ENCODE measurements at regions not wholly inside any gene's neighbourhood (a gene's known extent, or its start where the extent isn't known, plus 50 kb on each side); places are given as distances from the start of the nearest gene placed in this dataset.

GRCh38 chr4:31094474-31094873 lies 374.3 kb downstream of the PCDH7 start:
- ATAC-seq (replicated peaks; ENCODE audit: extremely low read depth, poor library complexity, severe bottlenecking) (no peak), DNase-seq (ENCODE audit: low spot score in 2 of 2) (no peak)
- H3K27ac Mint-ChIP-seq (ENCODE audit: low read depth), result no peak overlapping the region
- H3K4me1 Mint-ChIP-seq, result no peaks in the 10 kb centered on the region
- H3K36me3 Mint-ChIP-seq (ENCODE audit: insufficient read depth), result peaks cover 3% of the 10 kb centered on the region
- peaks cover 13% of the 10 kb centered on the region for H3K9me3 Mint-ChIP-seq
- no peak overlapping the region for H3K4me3 Mint-ChIP-seq
- no peaks in the 10 kb centered on the region for H3K27me3 Mint-ChIP-seq

GRCh38 chr4:31097999-31098398 lies 377.8 kb downstream of the PCDH7 start:
- Mint-ChIP-seq H3K27me3 (no peaks in the 10 kb centered on the region), H3K27ac (ENCODE audit: low read depth) (no peak overlapping the region), H3K4me3 (no peak overlapping the region), H3K36me3 (ENCODE audit: insufficient read depth) (peaks cover 4% of the 10 kb centered on the region), H3K9me3 (peaks cover 15% of the 10 kb centered on the region), H3K4me1 (no peaks in the 10 kb centered on the region)
- DNase-seq (ENCODE audit: low spot score in 2 of 2) (no peak), ATAC-seq (replicated peaks; ENCODE audit: extremely low read depth, poor library complexity, severe bottlenecking) (no peak)

GRCh38 chr4:31100536-31100935 lies 380.4 kb downstream of the PCDH7 start:
- Mint-ChIP-seq H3K4me1 (no peaks in the 10 kb centered on the region), H3K9me3 (peaks cover 24% of the 10 kb centered on the region), H3K27ac (ENCODE audit: low read depth) (no peak overlapping the region), H3K27me3 (no peaks in the 10 kb centered on the region), H3K36me3 (ENCODE audit: insufficient read depth) (peaks cover 4% of the 10 kb centered on the region), H3K4me3 (no peak overlapping the region)
- ATAC-seq (replicated peaks; ENCODE audit: extremely low read depth, poor library complexity, severe bottlenecking) (no peak), DNase-seq (ENCODE audit: low spot score in 2 of 2) (no peak)

- Mint-ChIP-seq H3K9me3 (peaks cover 17% of the 10 kb centered on the region), H3K4me3 (no peak overlapping the region), H3K27me3 (no peaks in the 10 kb centered on the region), H3K27ac (ENCODE audit: low read depth) (no peak overlapping the region), H3K36me3 (ENCODE audit: insufficient read depth) (peaks cover 2% of the 10 kb centered on the region), H3K4me1 (no peaks in the 10 kb centered on the region)
- ATAC-seq (replicated peaks; ENCODE audit: extremely low read depth, poor library complexity, severe bottlenecking), result no peak
- DNase-seq (ENCODE audit: low spot score in 2 of 2), result no peak
Observed at GRCh38 chr4:31104043-31104442, 383.9 kb downstream of the PCDH7 start.

- ATAC-seq (replicated peaks; ENCODE audit: extremely low read depth, poor library complexity, severe bottlenecking) (no peak), DNase-seq (ENCODE audit: low spot score in 2 of 2) (no peak)
- H3K4me3 Mint-ChIP-seq, result no peak overlapping the region
- peaks cover 15% of the 10 kb centered on the region for H3K9me3 Mint-ChIP-seq
- no peaks in the 10 kb centered on the region for H3K4me1 Mint-ChIP-seq
- H3K27me3 Mint-ChIP-seq, result no peaks in the 10 kb centered on the region
- no peaks in the 10 kb centered on the region for H3K36me3 Mint-ChIP-seq (ENCODE audit: insufficient read depth)
- H3K27ac Mint-ChIP-seq (ENCODE audit: low read depth), result no peak overlapping the region
Observed at GRCh38 chr4:31104577-31104976, 384.4 kb downstream of the PCDH7 start.

GRCh38 chr4:31106419-31106818 lies 386.2 kb downstream of the PCDH7 start:
- Mint-ChIP-seq H3K4me1 (no peaks in the 10 kb centered on the region), H3K9me3 (peaks cover 9% of the 10 kb centered on the region), H3K4me3 (no peak overlapping the region), H3K27me3 (no peaks in the 10 kb centered on the region), H3K36me3 (ENCODE audit: insufficient read depth) (no peaks in the 10 kb centered on the region), H3K27ac (ENCODE audit: low read depth) (no peak overlapping the region)
- DNase-seq (ENCODE audit: low spot score in 2 of 2) (no peak), ATAC-seq (replicated peaks; ENCODE audit: extremely low read depth, poor library complexity, severe bottlenecking) (no peak)

GRCh38 chr4:31107362-31107761 lies 387.2 kb downstream of the PCDH7 start:
- Mint-ChIP-seq H3K27me3 (no peaks in the 10 kb centered on the region), H3K36me3 (ENCODE audit: insufficient read depth) (no peaks in the 10 kb centered on the region), H3K4me3 (no peak overlapping the region), H3K9me3 (peaks cover 9% of the 10 kb centered on the region), H3K27ac (ENCODE audit: low read depth) (no peak overlapping the region), H3K4me1 (no peaks in the 10 kb centered on the region)
- no peak for DNase-seq (ENCODE audit: low spot score in 2 of 2)
- no peak for ATAC-seq (replicated peaks; ENCODE audit: extremely low read depth, poor library complexity, severe bottlenecking)

- H3K27ac Mint-ChIP-seq (ENCODE audit: low read depth), result no peak overlapping the region
- H3K36me3 Mint-ChIP-seq (ENCODE audit: insufficient read depth), result no peaks in the 10 kb centered on the region
- peaks cover 4% of the 10 kb centered on the region for H3K9me3 Mint-ChIP-seq
- H3K4me3 Mint-ChIP-seq, result no peak overlapping the region
- ATAC-seq (replicated peaks; ENCODE audit: extremely low read depth, poor library complexity, severe bottlenecking) (no peak), DNase-seq (ENCODE audit: low spot score in 2 of 2) (no peak)
- no peaks in the 10 kb centered on the region for H3K27me3 Mint-ChIP-seq
- no peaks in the 10 kb centered on the region for H3K4me1 Mint-ChIP-seq
Observed at GRCh38 chr4:31108762-31109161, 388.6 kb downstream of the PCDH7 start.

GRCh38 chr4:31111790-31112189 lies 391.6 kb downstream of the PCDH7 start:
- no peak for ATAC-seq (replicated peaks; ENCODE audit: extremely low read depth, poor library complexity, severe bottlenecking)
- H3K4me3 Mint-ChIP-seq, result no peak overlapping the region

GRCh38 chr4:31114816-31115215 lies 394.6 kb downstream of the PCDH7 start:
- ATAC-seq (replicated peaks; ENCODE audit: extremely low read depth, poor library complexity, severe bottlenecking), result no peak
- H3K36me3 Mint-ChIP-seq (ENCODE audit: insufficient read depth), result no peaks in the 10 kb centered on the region
- no peak overlapping the region for H3K27ac Mint-ChIP-seq (ENCODE audit: low read depth)
- H3K9me3 Mint-ChIP-seq, result peaks cover 5% of the 10 kb centered on the region
- H3K27me3 Mint-ChIP-seq, result no peaks in the 10 kb centered on the region
- H3K4me3 Mint-ChIP-seq, result no peak overlapping the region
- H3K4me1 Mint-ChIP-seq, result no peaks in the 10 kb centered on the region
- DNase-seq (ENCODE audit: low spot score in 2 of 2), result no peak

More at GRCh38 chr4:31111790-31112189, 391.6 kb downstream of the PCDH7 start:
- no peaks in the 10 kb centered on the region for H3K9me3 Mint-ChIP-seq
- no peaks in the 10 kb centered on the region for H3K36me3 Mint-ChIP-seq (ENCODE audit: insufficient read depth)
- no peak for DNase-seq (ENCODE audit: low spot score in 2 of 2)
- no peaks in the 10 kb centered on the region for H3K4me1 Mint-ChIP-seq
- no peak overlapping the region for H3K27ac Mint-ChIP-seq (ENCODE audit: low read depth)
- no peaks in the 10 kb centered on the region for H3K27me3 Mint-ChIP-seq

- H3K4me3 Mint-ChIP-seq, result no peak overlapping the region
- peaks cover 33% of the 10 kb centered on the region for H3K9me3 Mint-ChIP-seq
- no peaks in the 10 kb centered on the region for H3K27me3 Mint-ChIP-seq
- H3K27ac Mint-ChIP-seq (ENCODE audit: low read depth), result no peak overlapping the region
- no peaks in the 10 kb centered on the region for H3K36me3 Mint-ChIP-seq (ENCODE audit: insufficient read depth)
- no peaks in the 10 kb centered on the region for H3K4me1 Mint-ChIP-seq
- ATAC-seq (replicated peaks; ENCODE audit: extremely low read depth, poor library complexity, severe bottlenecking), result no peak
- DNase-seq (ENCODE audit: low spot score in 2 of 2), result no peak
Observed at GRCh38 chr4:31124008-31124585, 403.9 kb downstream of the PCDH7 start.

- H3K9me3 Mint-ChIP-seq, result peaks cover 32% of the 10 kb centered on the region
- H3K36me3 Mint-ChIP-seq (ENCODE audit: insufficient read depth), result no peaks in the 10 kb centered on the region
- DNase-seq (ENCODE audit: low spot score in 2 of 2) (no peak), ATAC-seq (replicated peaks; ENCODE audit: extremely low read depth, poor library complexity, severe bottlenecking) (no peak)
- H3K27me3 Mint-ChIP-seq, result no peaks in the 10 kb centered on the region
- no peaks in the 10 kb centered on the region for H3K4me1 Mint-ChIP-seq
- no peak overlapping the region for H3K4me3 Mint-ChIP-seq
- no peak overlapping the region for H3K27ac Mint-ChIP-seq (ENCODE audit: low read depth)
Observed at GRCh38 chr4:31125061-31125460, 404.9 kb downstream of the PCDH7 start.

- Mint-ChIP-seq H3K36me3 (ENCODE audit: insufficient read depth) (no peaks in the 10 kb centered on the region), H3K4me3 (no peak overlapping the region), H3K27me3 (no peaks in the 10 kb centered on the region), H3K4me1 (no peaks in the 10 kb centered on the region), H3K27ac (ENCODE audit: low read depth) (no peak overlapping the region), H3K9me3 (peaks cover 32% of the 10 kb centered on the region)
- no peak for DNase-seq (ENCODE audit: low spot score in 2 of 2)
- ATAC-seq (replicated peaks; ENCODE audit: extremely low read depth, poor library complexity, severe bottlenecking), result no peak
Observed at GRCh38 chr4:31125496-31125895, 405.3 kb downstream of the PCDH7 start.
